Liver (tissue), 3 donors: ENCODE measurements at regions not wholly inside any gene's neighbourhood (a gene's known extent, or its start where the extent isn't known, plus 50 kb on each side); places are given as distances from the start of the nearest gene placed in this dataset.

Experiments used
- CTCF ChIP-seq: fragments of 150-350 bp; IDR thresholded peaks from 2 replicates; pipeline ENCODE4 v1.5.1; 2017; ENCODE audit warnings: improper control_type of control experiment, low read depth, low read length; ENCODE audit not compliant: missing input control
- JUND ChIP-seq, 2 donors: IDR thresholded peaks; 2 replicates each; pipeline ENCODE4 v1.6.1; 2016; ENCODE audit warnings: antibody characterized with exemption in 2 of 2
- REST ChIP-seq: IDR thresholded peaks from 2 replicates; pipeline ENCODE4 v1.6.1; 2016; ENCODE audit warnings: antibody characterized with exemption, mild to moderate bottlenecking
- RXRA ChIP-seq, 2 donors: IDR thresholded peaks; 2 replicates each; pipeline ENCODE4 v1.6.1; 2017 to 2018; ENCODE audit warnings: antibody characterized with exemption in 2 of 2, mild to moderate bottlenecking in 1 of 2
- YY1 ChIP-seq: IDR thresholded peaks from 2 replicates; pipeline ENCODE4 v1.6.1; 2016; ENCODE audit warnings: antibody characterized with exemption, mild to moderate bottlenecking
- ZBTB33 ChIP-seq: IDR thresholded peaks from 2 replicates; pipeline ENCODE4 v1.6.1; 2016; ENCODE audit warnings: antibody characterized with exemption
- donor health status: healthy.
- donor health status: healthy.

GRCh38 chr3:118497274-118497673 is 537.4 kb downstream of the IGSF11 start:
- TF ChIP-seq RXRA (IDR thresholded peaks at IDR 0.05) (no peak), CTCF (no peak), JUND (IDR thresholded peaks at IDR 0.05) (no peak), ZBTB33 (no peak), REST (no peak), YY1 (no peak)
